Peyer's patch (tissue), 4 donors: ENCODE measurements at regions not wholly inside any gene's neighbourhood (a gene's known extent, or its start where the extent isn't known, plus 50 kb on each side); places are given as distances from the start of the nearest gene placed in this dataset.

Experiments used
- DNase-seq, 3 donors: peaks; one replicate each; pipeline ENCODE4 v3.0.0-alpha.2; 2017 to 2019
- H3K27ac ChIP-seq, 4 donors: fragments of 200-600 bp; sonication (generic); one replicate each; pipeline ENCODE4 v1.5.1; 2016 to 2019
- H3K27me3 ChIP-seq, 2 donors: fragments of 200-600 bp; sonication (generic); one replicate each; pipeline ENCODE4 v1.5.1; 2019
- H3K36me3 ChIP-seq, 3 donors: fragments of 200-600 bp; sonication (generic); one replicate each; pipeline ENCODE4 v1.5.1; 2016 to 2019
- H3K4me1 ChIP-seq, 4 donors: fragments of 200-600 bp; sonication (generic); one replicate each; pipeline ENCODE4 v1.5.1; 2016 to 2019
- H3K4me3 ChIP-seq, 4 donors: fragments of 200-600 bp; sonication (generic); 1 replicate in 3 of 4; 2 replicates in 1 of 4; pipeline ENCODE4 v1.5.1; 2016 to 2019; ENCODE audit warnings: mild to moderate bottlenecking in 1 of 4
- H3K9me3 ChIP-seq, 4 donors: fragments of 200-600 bp; sonication (generic); one replicate each; pipeline ENCODE4 v1.5.1; 2016 to 2019; ENCODE audit warnings: mild to moderate bottlenecking in 1 of 4
- CTCF ChIP-seq, 6 experiments: fragments of 450-650 bp in 4 of 6; fragments of 200-600 bp in 2 of 6; sonication (generic) in 1 of 6; IDR thresholded peaks; one replicate each; pipeline ENCODE4 v1.5.1; 2017 to 2019; ENCODE audit warnings: antibody characterized with exemption in 6 of 6, mild to moderate bottlenecking in 3 of 6, moderate library complexity in 1 of 6
- POLR2A ChIP-seq, 2 donors: fragments of 450-650 bp; IDR thresholded peaks; one replicate each; pipeline ENCODE4 v1.5.1; 2017; ENCODE audit warnings: antibody characterized with exemption in 2 of 2, mild to moderate bottlenecking in 2 of 2, moderate library complexity in 2 of 2

- no peaks in the 10 kb centered on the region for H3K36me3 ChIP-seq
- H3K27ac ChIP-seq: no peak overlapping the region
- H3K4me1 ChIP-seq: no peaks in the 10 kb centered on the region
- TF ChIP-seq POLR2A (IDR thresholded peaks at IDR 0.05) (no peak), CTCF (IDR thresholded peaks at IDR 0.05) (no peak)
- H3K27me3 ChIP-seq: no peaks in the 10 kb centered on the region
- no peak for DNase-seq
- H3K4me3 ChIP-seq: no peak overlapping the region
- H3K9me3 ChIP-seq: no peaks in the 10 kb centered on the region
Measured at GRCh38 chr6:129967427-129967826, 51.0 kb upstream of the L3MBTL3 start.

- no peaks in the 10 kb centered on the region for H3K9me3 ChIP-seq
- DNase-seq: no peak
- no peak overlapping the region for H3K4me3 ChIP-seq
- no peaks in the 10 kb centered on the region for H3K4me1 ChIP-seq
- H3K27ac ChIP-seq: no peak overlapping the region
- H3K36me3 ChIP-seq: no peaks in the 10 kb centered on the region
- TF ChIP-seq CTCF (IDR thresholded peaks at IDR 0.05): no peak
- TF ChIP-seq POLR2A (IDR thresholded peaks at IDR 0.05): no peak
- H3K27me3 ChIP-seq: no peaks in the 10 kb centered on the region
Measured at GRCh38 chr6:129966125-129966524, 52.3 kb upstream of the L3MBTL3 start.

GRCh38 chr6:129965096-129965495 is 53.3 kb upstream of the L3MBTL3 start:
- no peak for TF ChIP-seq POLR2A (IDR thresholded peaks at IDR 0.05)
- no peak for TF ChIP-seq CTCF (IDR thresholded peaks at IDR 0.05)
- H3K4me1 ChIP-seq: no peaks in the 10 kb centered on the region
- no peak overlapping the region for H3K4me3 ChIP-seq
- no peaks in the 10 kb centered on the region for H3K27me3 ChIP-seq
- no peaks in the 10 kb centered on the region for H3K36me3 ChIP-seq
- no peak overlapping the region for H3K27ac ChIP-seq
- DNase-seq: no peak
- H3K9me3 ChIP-seq: no peaks in the 10 kb centered on the region

GRCh38 chr6:129959358-129959930 is 58.9 kb upstream of the L3MBTL3 start:
- H3K9me3 ChIP-seq: no peaks in the 10 kb centered on the region
- DNase-seq: no peak
- no peaks in the 10 kb centered on the region for H3K4me1 ChIP-seq
- TF ChIP-seq CTCF (IDR thresholded peaks at IDR 0.05) (no peak), POLR2A (IDR thresholded peaks at IDR 0.05) (no peak)
- H3K36me3 ChIP-seq: no peaks in the 10 kb centered on the region
- H3K4me3 ChIP-seq: no peak overlapping the region
- no peaks in the 10 kb centered on the region for H3K27me3 ChIP-seq
- H3K27ac ChIP-seq: no peak overlapping the region

- Histone ChIP-seq H3K9me3 (no peaks in the 10 kb centered on the region), H3K4me1 (no peaks in the 10 kb centered on the region), H3K27me3 (no peaks in the 10 kb centered on the region), H3K36me3 (no peaks in the 10 kb centered on the region), H3K27ac (no peak overlapping the region), H3K4me3 (no peak overlapping the region)
- TF ChIP-seq POLR2A (IDR thresholded peaks at IDR 0.05) (no peak), CTCF (IDR thresholded peaks at IDR 0.05) (no peak)
- no peak for DNase-seq
Measured at GRCh38 chr6:129957941-129958898, 60.2 kb upstream of the L3MBTL3 start.
